ENCODE measurements at regions not wholly inside any gene's neighbourhood (a gene's known extent, or its start where the extent isn't known, plus 50 kb on each side); places are given as distances from the start of the nearest gene placed in this dataset.

- no peak overlapping the region for H3K4me3 ChIP-seq (ENCODE audit: low read length)
- TF ChIP-seq CTCF (conservative IDR thresholded peaks at IDR 0.05; ENCODE audit: low read length), result no peak
- DNase-seq (ENCODE audit: low read depth), result no peak
Measured at GRCh38 chrX:69028761-69029120, 136.5 kb downstream of the PJA1 start.

GRCh38 chrX:69028006-69028760 lies 137.1 kb downstream of the PJA1 start:
- DNase-seq (ENCODE audit: low read depth), result no peak
- H3K4me3 ChIP-seq (ENCODE audit: low read length), result no peak overlapping the region
- TF ChIP-seq CTCF (conservative IDR thresholded peaks at IDR 0.05; ENCODE audit: low read length), result no peak

GRCh38 chrX:69027181-69028005 lies 137.9 kb downstream of the PJA1 start:
- H3K4me3 ChIP-seq (ENCODE audit: low read length), result no peak overlapping the region
- no peak for DNase-seq (ENCODE audit: low read depth)
- TF ChIP-seq CTCF (conservative IDR thresholded peaks at IDR 0.05; ENCODE audit: low read length), result no peak

- TF ChIP-seq CTCF (conservative IDR thresholded peaks at IDR 0.05; ENCODE audit: low read length), result no peak
- peak; percentile 20 for DNase-seq (ENCODE audit: low read depth)
Measured at GRCh38 chrX:69025802-69026301, 139.4 kb downstream of the PJA1 start.

GRCh38 chrX:69024931-69025330 lies 140.3 kb downstream of the PJA1 start:
- H3K4me3 ChIP-seq (ENCODE audit: low read length), result no peak overlapping the region
- peak; percentile 58 for DNase-seq (ENCODE audit: low read depth)
- TF ChIP-seq CTCF (conservative IDR thresholded peaks at IDR 0.05; ENCODE audit: low read length), result no peak

More at GRCh38 chrX:69025802-69026301, 139.4 kb downstream of the PJA1 start:
- no peak overlapping the region for H3K4me3 ChIP-seq (ENCODE audit: low read length)

- DNase-seq (ENCODE audit: low read depth), result no peak
- no peak overlapping the region for H3K4me3 ChIP-seq (ENCODE audit: low read length)
- no peak for TF ChIP-seq CTCF (conservative IDR thresholded peaks at IDR 0.05; ENCODE audit: low read length)
Measured at GRCh38 chrX:69024161-69024736, 141.0 kb downstream of the PJA1 start.
